RWPE1 (cell line): ENCODE measurements at regions not wholly inside any gene's neighbourhood (a gene's known extent, or its start where the extent isn't known, plus 50 kb on each side); places are given as distances from the start of the nearest gene placed in this dataset.

ENCODE experiments used
- CTCF ChIA-PET: fragments of 350-600 bp; sonication (Branson Sonifier 250); formaldehyde crosslinking; extraction: SDS; loops from one replicate; lab custom pipeline; 2021; lab: Yijun Ruan, JAX
- POLR2A ChIA-PET: fragments of 400-600 bp; formaldehyde crosslinking; extraction: SDS; loops from one replicate; lab custom pipeline; 2020; ENCODE audit warnings: antibody characterized with exemption; ENCODE audit not compliant: low non-redundant PET; lab: Yijun Ruan, JAX
- DNase-seq: peaks from one replicate; pipeline ENCODE4 v3.0.0; 2012; ENCODE audit warnings: low spot score
- H3K27ac ChIP-seq: fragments of 450-650 bp; 2 replicates; pipeline ENCODE4 v1.5.1; 2017
- CTCF ChIP-seq: fragments of 450-650 bp; conservative IDR thresholded peaks from 2 replicates; pipeline ENCODE4 v1.5.1; 2017; ENCODE audit warnings: low read depth, mild to moderate bottlenecking

- DNase-seq: no peak
- H3K27ac ChIP-seq: no peak overlapping the region
- no peak for TF ChIP-seq CTCF
- CTCF ChIA-PET: interaction anchor here (0.7 kb wide), 1 partner anchor 116 kb away, joined by 4 read pairs; no protein-coding TSS in a partner anchor
- POLR2A ChIA-PET: no interaction called here
Observed at GRCh38 chr16:62664566-62664965, 628.3 kb upstream of the CDH8 start.

GRCh38 chr16:62661435-62661834 lies 625.2 kb upstream of the CDH8 start:
- POLR2A ChIA-PET: no interaction called here
- no peak overlapping the region for H3K27ac ChIP-seq
- no peak for TF ChIP-seq CTCF
- CTCF ChIA-PET: no interaction called here
- DNase-seq: no peak

GRCh38 chr16:62657116-62657515 lies 620.9 kb upstream of the CDH8 start:
- CTCF ChIA-PET: interaction anchor here (0.6 kb wide), 1 partner anchor 258 kb away, joined by 3 read pairs; no protein-coding TSS in a partner anchor
- TF ChIP-seq CTCF: no peak
- no peak overlapping the region for H3K27ac ChIP-seq
- DNase-seq: no peak
- POLR2A ChIA-PET: no interaction called here

GRCh38 chr16:62652441-62653120 lies 616.3 kb upstream of the CDH8 start:
- H3K27ac ChIP-seq: no peak overlapping the region
- no peak for DNase-seq
- ChIA-PET CTCF (no interaction called here), POLR2A (no interaction called here)
- TF ChIP-seq CTCF: no peak

GRCh38 chr16:62648256-62648655 lies 612.0 kb upstream of the CDH8 start:
- no peak for DNase-seq
- ChIA-PET POLR2A (no interaction called here), CTCF (no interaction called here)
- no peak for TF ChIP-seq CTCF
- H3K27ac ChIP-seq: no peak overlapping the region

- TF ChIP-seq CTCF: no peak
- no peak overlapping the region for H3K27ac ChIP-seq
- DNase-seq: no peak
- CTCF ChIA-PET: no interaction called here
- POLR2A ChIA-PET: no interaction called here
Observed at GRCh38 chr16:62644030-62644812, 608.0 kb upstream of the CDH8 start.
